T-helper 1 cell treated with Interleukin-12 subunit alpha and Interleukin-12 subunit beta and Interleukin-4 antibody, amounts not matched to agents 30 ng/mL and 1 ng/mL, for 36 hours (primary cell): ENCODE measurements at regions not wholly inside any gene's neighbourhood (a gene's known extent, or its start where the extent isn't known, plus 50 kb on each side); places are given as distances from the start of the nearest gene placed in this dataset.
"Not testable (repeated sequence)": the region's sequence is repeated elsewhere in the genome, so short reads cannot be mapped to it uniquely, and the experiment has no call there.

Experiments
- intact Hi-C: fragments of 100-400 bp; cut with micrococcal nuclease; formaldehyde crosslinking; loops from one replicate; pipeline ENCODE4 v1.15.1; 2024

- intact Hi-C loops = not testable (repeated sequence)
Measured at GRCh38 chr14:105621479-105622328, 95.3 kb downstream of the TMEM121 start.

- intact Hi-C loops = no loop called here
Measured at GRCh38 chr14:105622329-105622955, 96.1 kb downstream of the TMEM121 start.

GRCh38 chr14:105623178-105623577 lies 96.8 kb downstream of the TMEM121 start:
- intact Hi-C loops = not testable (repeated sequence)

- intact Hi-C loops = not testable (repeated sequence)
Measured at GRCh38 chr14:105624346-105624745, 98.0 kb downstream of the TMEM121 start.

- intact Hi-C loops = loop anchor here (5.0 kb wide), 1 partner anchor 117 kb away; no protein-coding TSS in a partner anchor
Measured at GRCh38 chr14:105624749-105625434, 98.5 kb downstream of the TMEM121 start.

- intact Hi-C loops = loop anchor here (5.0 kb wide), 1 partner anchor 117 kb away; no protein-coding TSS in a partner anchor
Measured at GRCh38 chr14:105625448-105625847, 99.1 kb downstream of the TMEM121 start.

GRCh38 chr14:105626111-105626510 lies 99.7 kb downstream of the TMEM121 start:
- intact Hi-C loops = loop anchor here (5.0 kb wide), 1 partner anchor 116 kb away; no protein-coding TSS in a partner anchor

- intact Hi-C loops = loop anchor here (5.0 kb wide), 1 partner anchor 116 kb away; no protein-coding TSS in a partner anchor
Measured at GRCh38 chr14:105626651-105627050, 100.3 kb downstream of the TMEM121 start.

GRCh38 chr14:105627287-105627686 lies 100.9 kb downstream of the TMEM121 start:
- intact Hi-C loops = loop anchor here (5.0 kb wide), 1 partner anchor 115 kb away; no protein-coding TSS in a partner anchor

GRCh38 chr14:105627701-105628100 lies 101.3 kb downstream of the TMEM121 start:
- intact Hi-C loops = loop anchor here (5.0 kb wide), 1 partner anchor 115 kb away; no protein-coding TSS in a partner anchor

GRCh38 chr14:105628126-105628525 lies 101.7 kb downstream of the TMEM121 start:
- intact Hi-C loops = loop anchor here (5.0 kb wide), 1 partner anchor 114 kb away; no protein-coding TSS in a partner anchor

- intact Hi-C loops = loop anchor here (5.0 kb wide), 1 partner anchor 114 kb away; no protein-coding TSS in a partner anchor
Measured at GRCh38 chr14:105628531-105629067, 102.2 kb downstream of the TMEM121 start.

- intact Hi-C loops = loop anchor here (5.0 kb wide), 1 partner anchor 113 kb away; no protein-coding TSS in a partner anchor
Measured at GRCh38 chr14:105629091-105629885, 102.9 kb downstream of the TMEM121 start.

GRCh38 chr14:105629886-105630215 lies 103.5 kb downstream of the TMEM121 start:
- intact Hi-C loops = loop anchor here (5.0 kb wide), 1 partner anchor 112 kb away; no protein-coding TSS in a partner anchor

- intact Hi-C loops = not testable (repeated sequence)
Measured at GRCh38 chr14:105630293-105630934, 104.0 kb downstream of the TMEM121 start.

- intact Hi-C loops = not testable (repeated sequence)
Measured at GRCh38 chr14:105630935-105631779, 104.8 kb downstream of the TMEM121 start.

GRCh38 chr14:105632010-105632409 lies 105.6 kb downstream of the TMEM121 start:
- intact Hi-C loops = no loop called here

GRCh38 chr14:105633596-105633995 lies 107.2 kb downstream of the TMEM121 start:
- intact Hi-C loops = not testable (repeated sequence)

GRCh38 chr14:105635560-105635959 lies 109.2 kb downstream of the TMEM121 start:
- intact Hi-C loops = no loop called here
